GM12878 (cell line): ENCODE measurements at regions not wholly inside any gene's neighbourhood (a gene's known extent, or its start where the extent isn't known, plus 50 kb on each side); places are given as distances from the start of the nearest gene placed in this dataset.

Experiments
- ATAC-seq: fragments of 200-7000 bp; cut with Tn5 transposase; 3 replicates; pipeline ENCODE4 v1.9.1; 2020; ENCODE audit warnings: mild to moderate bottlenecking, moderate library complexity
- BruUV-seq: library from RNA; stranded (reverse); fragments of 400-500 nt; replicated peaks from 2 replicates; lab custom pipeline; 2021; lab: Mats Ljungman, UMichigan
- CTCF ChIA-PET: fragments of 300-600 bp; sonication (Branson Sonifier 250); formaldehyde crosslinking; extraction: SDS; loops from one replicate; lab custom pipeline; 2021; ENCODE audit warnings: inconsistent platforms; lab: Yijun Ruan, JAX
- POLR2A ChIA-PET: fragments of 350-600 bp; formaldehyde crosslinking; extraction: SDS; loops from one replicate; lab custom pipeline; 2021; ENCODE audit warnings: inconsistent platforms; lab: Charles Lee
- RAD21 ChIA-PET: fragments of 300-600 bp; sonication (Branson Sonifier 250); formaldehyde crosslinking; loops from one replicate; lab custom pipeline; 2023; ENCODE audit warnings: antibody characterized with exemption; ENCODE audit not compliant: unreplicated experiment; lab: Charles Lee
- SMC1A ChIA-PET: fragments of 300-600 bp; sonication (Branson Sonifier 250); formaldehyde crosslinking; loops from one replicate; lab custom pipeline; 2023; ENCODE audit not compliant: unreplicated experiment, uncharacterized antibody; lab: Charles Lee
- DNase-seq: peaks from one replicate; pipeline ENCODE4 v3.0.0-alpha.2; 2011; ENCODE audit warnings: low read depth, low spot score
- FAIRE-seq: peaks from 3 replicates; lab custom pipeline; 2011; peaks lifted over from hg19 to GRCh38; lab: Jason Lieb, UNC
- H2AFZ ChIP-seq: 2 replicates; pipeline ENCODE4 v1.6.0; 2011; ENCODE audit warnings: low read depth, low read length, control low read depth; ENCODE audit not compliant: control insufficient read depth
- H3K27ac ChIP-seq: 2 replicates; pipeline ENCODE4 v1.5.1; 2011; ENCODE audit warnings: control low read depth; ENCODE audit not compliant: control insufficient read depth, insufficient read depth
- H3K27me3 ChIP-seq, 2 experiments: replicated peaks in 1 of 2; 2 replicates each; pipeline versions ENCODE4 v1.6.0 to v1.6.1; 2011; ENCODE audit warnings: low read length in 1 of 2; ENCODE audit not compliant: control insufficient read depth in 2 of 2, insufficient read depth in 2 of 2
- H3K36me3 ChIP-seq, 2 experiments: 2 replicates each; pipeline ENCODE4 v1.5.1; 2011; ENCODE audit warnings: low read length in 1 of 2; ENCODE audit not compliant: control insufficient read depth in 2 of 2, insufficient read depth in 2 of 2
- H3K4me1 ChIP-seq: 2 replicates; pipeline ENCODE4 v1.6.1; 2011; ENCODE audit warnings: mild to moderate bottlenecking, low read length, moderate library complexity, mixed read lengths; ENCODE audit not compliant: control insufficient read depth, insufficient read depth
- H3K4me2 ChIP-seq: 2 replicates; pipeline ENCODE4 v1.6.0; 2011; ENCODE audit warnings: control low read depth; ENCODE audit not compliant: control insufficient read depth, insufficient read depth
- H3K4me3 ChIP-seq: fragments of 200-600 bp; sonication (generic); 2 replicates; pipeline ENCODE4 v1.5.1; 2016
- H3K79me2 ChIP-seq: 2 replicates; pipeline ENCODE4 v1.6.0; 2011; ENCODE audit warnings: low read length; ENCODE audit not compliant: control insufficient read depth, insufficient read depth
- H3K9ac ChIP-seq: 2 replicates; pipeline ENCODE4 v1.8.0; 2011; ENCODE audit warnings: low read length, control low read depth, mixed read lengths; ENCODE audit not compliant: control insufficient read depth, insufficient read depth
- H3K9me3 ChIP-seq: replicated peaks from 3 replicates; pipeline ENCODE4 v1.5.1; 2011; ENCODE audit warnings: mild to moderate bottlenecking, low read length; ENCODE audit not compliant: control insufficient read depth, insufficient read depth
- H4K20me1 ChIP-seq: 2 replicates; pipeline ENCODE4 v1.6.0; 2011; ENCODE audit not compliant: control insufficient read depth, insufficient read depth
- CBX5 ChIP-seq: sonication (generic); IDR thresholded peaks from 2 replicates; pipeline ENCODE4 v1.6.1; 2016; ENCODE audit warnings: low read depth, moderate library complexity, mild to moderate bottlenecking, inconsistent platforms
- ETV6 ChIP-seq, 2 experiments: fragments of 450-650 bp in 1 of 2; IDR thresholded peaks in 1 of 2; conservative IDR thresholded peaks in 1 of 2; 2 replicates each; pipeline ENCODE4 v1.6.1; 2014; ENCODE audit warnings: antibody characterized with exemption in 1 of 2, borderline replicate concordance in 1 of 2, low read depth in 1 of 2, mild to moderate bottlenecking in 1 of 2, moderate library complexity in 1 of 2
- GABPA ChIP-seq: IDR thresholded peaks from 2 replicates; pipeline ENCODE4 v1.6.1; 2014; ENCODE audit warnings: antibody characterized with exemption, low read depth, mild to moderate bottlenecking, inconsistent platforms
- HDAC2 ChIP-seq: fragments of 200-600 bp; sonication (generic); IDR thresholded peaks from 2 replicates; pipeline ENCODE4 v1.6.1; 2017
- KDM1A ChIP-seq: fragments of 200-600 bp; sonication (generic); IDR thresholded peaks from 2 replicates; pipeline ENCODE4 v1.6.1; 2016; ENCODE audit warnings: borderline replicate concordance
- RB1 ChIP-seq: fragments of 450-650 bp; formaldehyde crosslinking; IDR thresholded peaks from 2 replicates; pipeline ENCODE4 v1.6.1; 2017; ENCODE audit warnings: mild to moderate bottlenecking, borderline replicate concordance
- SP1 ChIP-seq: IDR thresholded peaks from one replicate; pipeline ENCODE4 v1.6.1; 2011; ENCODE audit warnings: low read depth, low read length
- TCF12 ChIP-seq: IDR thresholded peaks from 2 replicates; pipeline ENCODE4 v1.6.1; 2011; ENCODE audit warnings: low read depth, mild to moderate bottlenecking, low read length
- YBX1 ChIP-seq: fragments of 450-650 bp; IDR thresholded peaks from 2 replicates; pipeline ENCODE4 v1.6.1; 2016; ENCODE audit warnings: antibody characterized with exemption
- ZSCAN29 ChIP-seq: fragments of 450-650 bp; IDR thresholded peaks from 2 replicates; pipeline ENCODE4 v1.6.1; 2017; ENCODE audit warnings: mild to moderate bottlenecking, moderate library complexity
- WGBS: methylation state at CpG from one replicate; pipeline ENCODE4 v1.1.6; 2016; ENCODE audit warnings: low lambda C conversion rate; ENCODE audit not compliant: insufficient replicate concordance, insufficient coverage; ENCODE audit errors: missing lambda C conversion rate; 5-methylcytosine and 5-hydroxymethylcytosine counted together
- in situ Hi-C: fragments of 300-500 bp; cut with MboI; formaldehyde crosslinking; loops from 9 replicates; pipeline ENCODE4 v1.14.3; 2018; ENCODE audit warnings: mixed read lengths
- intact Hi-C: fragments of 100-400 bp; cut with micrococcal nuclease; formaldehyde crosslinking; loops from one replicate; pipeline ENCODE4 v1.14.2; 2022; ENCODE audit not compliant: unreplicated experiment
- TF ChIP-seq, protein P1 (sequence below): fragments of 450-650 bp; IDR thresholded peaks from 2 replicates; pipeline ENCODE4 v1.6.1; 2014; ENCODE audit warnings: mild to moderate bottlenecking

DNA sequence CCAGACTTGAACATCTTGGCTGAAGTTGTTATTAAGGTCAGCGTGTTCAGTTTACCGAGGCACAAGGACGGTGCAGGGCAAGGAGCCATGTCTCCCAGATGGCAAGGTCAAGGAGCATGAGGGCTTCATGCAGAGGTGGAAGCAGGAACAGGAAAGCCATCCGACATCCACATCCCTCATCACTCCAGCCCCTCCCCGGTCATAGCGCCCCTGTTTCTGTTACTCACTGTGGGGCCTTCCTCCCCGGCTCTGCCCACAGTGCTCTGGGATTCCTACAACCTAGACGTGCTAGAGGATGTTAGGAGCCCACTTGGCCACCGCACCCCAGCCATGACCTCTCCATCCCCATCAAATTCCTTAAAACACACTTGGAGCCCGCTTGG lies 146.7 kb downstream of the TTLL2 start:
- WGBS = 52% methylated on average over 10 of the region's 10 CpGs
- DNase-seq (no peak), ATAC-seq (no peak), FAIRE-seq (no peak)
- no peak for TF ChIP-seq HDAC2
- no peak for TF ChIP-seq CBX5
- no peak for TF ChIP-seq KDM1A
- TF ChIP-seq GABPA = no peak
- TF ChIP-seq, protein P1, sequence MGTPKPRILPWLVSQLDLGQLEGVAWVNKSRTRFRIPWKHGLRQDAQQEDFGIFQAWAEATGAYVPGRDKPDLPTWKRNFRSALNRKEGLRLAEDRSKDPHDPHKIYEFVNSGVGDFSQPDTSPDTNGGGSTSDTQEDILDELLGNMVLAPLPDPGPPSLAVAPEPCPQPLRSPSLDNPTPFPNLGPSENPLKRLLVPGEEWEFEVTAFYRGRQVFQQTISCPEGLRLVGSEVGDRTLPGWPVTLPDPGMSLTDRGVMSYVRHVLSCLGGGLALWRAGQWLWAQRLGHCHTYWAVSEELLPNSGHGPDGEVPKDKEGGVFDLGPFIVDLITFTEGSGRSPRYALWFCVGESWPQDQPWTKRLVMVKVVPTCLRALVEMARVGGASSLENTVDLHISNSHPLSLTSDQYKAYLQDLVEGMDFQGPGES = no peak
- no peak for TF ChIP-seq TCF12
- TF ChIP-seq YBX1 = no peak
- TF ChIP-seq ZSCAN29 = no peak
- no peak for TF ChIP-seq SP1
- no peak for TF ChIP-seq RB1
- no peak for TF ChIP-seq ETV6 (conservative IDR thresholded peaks at IDR 0.05 in 1 of 2, IDR thresholded peaks at IDR 0.05 in 1 of 2; ENCODE audit: borderline replicate concordance in 1 of 2, low read depth in 1 of 2)
- RAD21 ChIA-PET = no interaction called here
- H3K4me2 ChIP-seq = no peak overlapping the region
- BruUV-seq = no TSS peak
- POLR2A ChIA-PET = no interaction called here
- SMC1A ChIA-PET = interaction anchor here (1.0 kb wide), 1 partner anchor 11 kb away, joined by 4 read pairs; no protein-coding TSS in a partner anchor
- no peaks in the 10 kb centered on the region for H4K20me1 ChIP-seq
- H2AFZ ChIP-seq = no peak overlapping the region
- H3K27me3 ChIP-seq = no peaks in the 10 kb centered on the region; a peak in 1 of 4 replicates
- no peaks in the 10 kb centered on the region for H3K36me3 ChIP-seq
- H3K9ac ChIP-seq = no peak overlapping the region
- CTCF ChIA-PET = no interaction called here
- H3K9me3 ChIP-seq = no peaks in the 10 kb centered on the region
- in situ Hi-C loops (no loop called here), intact Hi-C loops (no loop called here)
- H3K27ac ChIP-seq = no peak overlapping the region
- no peak overlapping the region for H3K4me3 ChIP-seq
- H3K4me1 ChIP-seq = no peaks in the 10 kb centered on the region
- H3K79me2 ChIP-seq = no peaks in the 10 kb centered on the region
